Esophagus squamous epithelium (tissue), 4 donors: ENCODE measurements at regions not wholly inside any gene's neighbourhood (a gene's known extent, or its start where the extent isn't known, plus 50 kb on each side); places are given as distances from the start of the nearest gene placed in this dataset.

Experiments
- CTCF ChIP-seq, 6 experiments: fragments of 450-650 bp in 4 of 6; fragments of 200-600 bp in 2 of 6; sonication (generic) in 2 of 6; IDR thresholded peaks; one replicate each; pipeline ENCODE4 v1.5.1; 2016 to 2019; ENCODE audit warnings: antibody characterized with exemption in 6 of 6, mild to moderate bottlenecking in 4 of 6, moderate library complexity in 4 of 6
- POLR2A ChIP-seq, 4 donors: fragments of 450-650 bp; IDR thresholded peaks; one replicate each; pipeline ENCODE4 v1.6.1; 2017; ENCODE audit warnings: antibody characterized with exemption in 4 of 4, mild to moderate bottlenecking in 4 of 4, moderate library complexity in 3 of 4

GRCh38 chrX:79082899-79083298, 61.6 kb upstream of the GPR174 start:
- TF ChIP-seq POLR2A (IDR thresholded peaks at IDR 0.05) (no peak), CTCF (IDR thresholded peaks at IDR 0.05) (no peak)
